Hematopoietic multipotent progenitor cell treated with erythropoietin and hydrocortisone succinate and interleukin-3 and kit ligand, for 8 days (in vitro differentiated cells): ENCODE measurements at regions not wholly inside any gene's neighbourhood (a gene's known extent, or its start where the extent isn't known, plus 50 kb on each side); places are given as distances from the start of the nearest gene placed in this dataset.
"Not testable (repeated sequence)": the region's sequence is repeated elsewhere in the genome, so short reads cannot be mapped to it uniquely, and the experiment has no call there.

Experiments
- DNase-seq: peaks from one replicate; pipeline ENCODE4 v3.0.0-alpha.2; 2015

- DNase-seq, result no peak
These were observed 106.6 kb downstream of the BRMS1L start for GRCh38 chr14:35932659-35933159.

DNA sequence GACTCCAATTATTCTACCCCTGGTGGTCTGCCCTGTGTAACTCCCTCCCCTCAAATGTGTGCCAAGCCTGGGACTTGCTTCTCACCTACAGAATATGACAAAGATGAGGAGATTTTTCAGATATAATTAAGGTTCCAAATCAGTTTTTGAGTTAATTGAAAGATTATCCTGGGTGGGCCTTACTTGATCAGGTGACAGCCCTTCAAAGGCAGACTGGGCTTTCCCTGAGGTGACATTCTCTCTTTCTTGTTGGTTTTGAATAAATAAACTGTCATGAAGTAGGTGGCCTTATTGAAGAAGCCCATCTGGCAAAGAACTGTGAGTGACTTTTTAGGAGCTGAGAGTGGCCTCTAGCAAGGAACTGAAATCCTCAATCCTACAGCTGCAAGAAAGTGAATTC is 106.0 kb downstream of the BRMS1L start:
- no peak for DNase-seq

GRCh38 chr14:35931346-35931745 is 105.2 kb downstream of the BRMS1L start:
- DNase-seq, result no peak

GRCh38 chr14:35929186-35929585 is 103.0 kb downstream of the BRMS1L start:
- DNase-seq, result no peak

DNA sequence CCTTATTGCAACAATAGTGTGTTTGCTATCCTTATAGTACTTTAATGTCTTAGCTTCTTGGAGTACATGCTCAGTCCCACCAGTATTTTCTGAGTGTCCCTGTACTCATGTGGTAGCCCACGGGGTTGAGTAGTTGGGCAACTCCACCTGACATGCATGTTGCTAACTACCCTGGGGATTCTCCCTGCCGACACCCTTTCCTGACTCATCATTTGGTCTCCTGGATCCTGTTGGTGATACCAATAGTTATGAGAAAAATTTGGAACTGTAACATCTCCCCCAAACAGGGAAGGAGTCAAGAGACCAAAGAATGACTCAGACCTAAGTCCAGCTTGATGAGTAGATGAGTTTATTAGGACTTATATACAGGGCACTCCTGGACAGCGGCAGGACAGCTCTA is 101.6 kb downstream of the BRMS1L start:
- DNase-seq, result no peak

DNA sequence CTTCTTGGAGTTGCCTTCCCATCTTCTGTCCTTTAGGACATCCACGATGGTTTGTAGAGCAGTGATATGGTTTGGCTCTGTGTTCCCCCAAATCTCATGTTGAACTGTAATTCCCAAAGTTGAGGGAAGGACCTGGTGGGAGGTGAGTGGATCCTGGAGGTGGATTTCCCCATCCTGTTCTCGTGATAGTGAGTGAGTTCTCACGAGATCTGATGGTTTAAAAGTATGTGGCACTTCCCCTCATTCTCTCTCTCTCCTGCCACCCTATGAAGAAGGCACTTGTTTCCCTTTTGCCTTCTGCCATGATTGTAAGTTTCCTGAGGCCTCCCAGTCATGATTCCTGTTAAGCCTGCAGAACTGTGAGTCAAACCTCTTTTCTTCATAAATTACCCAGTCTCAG is 99.2 kb downstream of the BRMS1L start:
- no peak for DNase-seq

DNA sequence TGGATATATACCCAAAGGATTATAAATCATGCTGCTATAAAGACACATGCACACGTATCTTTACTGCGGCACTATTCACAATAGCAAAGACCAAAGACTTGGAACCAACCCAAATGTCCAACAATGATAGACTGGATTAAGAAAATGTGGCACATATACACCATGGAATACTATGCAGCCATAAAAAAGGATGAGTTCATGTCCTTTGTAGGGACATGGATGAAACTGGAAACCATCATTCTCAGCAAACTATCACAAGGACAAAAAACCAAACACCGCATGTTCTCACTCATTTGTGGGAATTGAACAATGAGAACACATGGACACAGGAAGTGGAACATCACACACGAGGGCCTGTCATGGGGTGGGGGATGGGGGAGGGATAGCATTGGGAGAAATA is 96.5 kb downstream of the BRMS1L start:
- not testable (repeated sequence) for DNase-seq

- DNase-seq, result no peak
These were observed 95.6 kb downstream of the BRMS1L start for GRCh38 chr14:35921745-35922144.
